ENCODE measurements at regions not wholly inside any gene's neighbourhood (a gene's known extent, or its start where the extent isn't known, plus 50 kb on each side); places are given as distances from the start of the nearest gene placed in this dataset.

DNA sequence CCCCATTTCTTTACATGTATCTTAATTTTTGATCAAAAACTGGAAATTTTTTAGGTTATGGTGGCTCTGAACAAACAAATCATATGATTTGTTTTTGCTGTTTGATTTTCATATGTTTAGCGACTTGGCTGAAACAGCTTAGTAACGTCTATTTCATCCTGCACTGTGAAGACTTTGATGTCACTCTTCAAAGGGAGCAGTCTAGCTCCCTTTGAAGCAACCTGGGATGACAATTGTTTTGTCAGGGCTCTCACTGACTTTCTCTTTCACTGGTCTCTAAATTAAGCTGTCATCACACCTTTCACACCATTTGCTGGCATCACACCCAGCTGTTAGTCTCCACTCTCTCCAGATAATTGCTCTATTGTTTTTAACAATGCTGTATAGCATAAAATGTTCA lies 896.9 kb downstream of the IGSF11 start (continued):
- TF ChIP-seq, protein P1, sequence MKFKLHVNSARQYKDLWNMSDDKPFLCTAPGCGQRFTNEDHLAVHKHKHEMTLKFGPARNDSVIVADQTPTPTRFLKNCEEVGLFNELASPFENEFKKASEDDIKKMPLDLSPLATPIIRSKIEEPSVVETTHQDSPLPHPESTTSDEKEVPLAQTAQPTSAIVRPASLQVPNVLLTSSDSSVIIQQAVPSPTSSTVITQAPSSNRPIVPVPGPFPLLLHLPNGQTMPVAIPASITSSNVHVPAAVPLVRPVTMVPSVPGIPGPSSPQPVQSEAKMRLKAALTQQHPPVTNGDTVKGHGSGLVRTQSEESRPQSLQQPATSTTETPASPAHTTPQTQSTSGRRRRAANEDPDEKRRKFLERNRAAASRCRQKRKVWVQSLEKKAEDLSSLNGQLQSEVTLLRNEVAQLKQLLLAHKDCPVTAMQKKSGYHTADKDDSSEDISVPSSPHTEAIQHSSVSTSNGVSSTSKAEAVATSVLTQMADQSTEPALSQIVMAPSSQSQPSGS (CRISPR knock-in tag; IDR thresholded peaks at IDR 0.05): no peak
- TF ChIP-seq ZKSCAN1 (IDR thresholded peaks at IDR 0.05; ENCODE audit: low read depth, low read length) (no peak), MEF2A (IDR thresholded peaks at IDR 0.05; ENCODE audit: control insufficient read depth, low read depth, low read length) (no peak), MAFF (IDR thresholded peaks at IDR 0.05; ENCODE audit: low read length) (no peak), NCOA4 (IDR thresholded peaks at IDR 0.05; ENCODE audit: partially characterized antibody) (no peak)
- TF ChIP-seq, protein P2, sequence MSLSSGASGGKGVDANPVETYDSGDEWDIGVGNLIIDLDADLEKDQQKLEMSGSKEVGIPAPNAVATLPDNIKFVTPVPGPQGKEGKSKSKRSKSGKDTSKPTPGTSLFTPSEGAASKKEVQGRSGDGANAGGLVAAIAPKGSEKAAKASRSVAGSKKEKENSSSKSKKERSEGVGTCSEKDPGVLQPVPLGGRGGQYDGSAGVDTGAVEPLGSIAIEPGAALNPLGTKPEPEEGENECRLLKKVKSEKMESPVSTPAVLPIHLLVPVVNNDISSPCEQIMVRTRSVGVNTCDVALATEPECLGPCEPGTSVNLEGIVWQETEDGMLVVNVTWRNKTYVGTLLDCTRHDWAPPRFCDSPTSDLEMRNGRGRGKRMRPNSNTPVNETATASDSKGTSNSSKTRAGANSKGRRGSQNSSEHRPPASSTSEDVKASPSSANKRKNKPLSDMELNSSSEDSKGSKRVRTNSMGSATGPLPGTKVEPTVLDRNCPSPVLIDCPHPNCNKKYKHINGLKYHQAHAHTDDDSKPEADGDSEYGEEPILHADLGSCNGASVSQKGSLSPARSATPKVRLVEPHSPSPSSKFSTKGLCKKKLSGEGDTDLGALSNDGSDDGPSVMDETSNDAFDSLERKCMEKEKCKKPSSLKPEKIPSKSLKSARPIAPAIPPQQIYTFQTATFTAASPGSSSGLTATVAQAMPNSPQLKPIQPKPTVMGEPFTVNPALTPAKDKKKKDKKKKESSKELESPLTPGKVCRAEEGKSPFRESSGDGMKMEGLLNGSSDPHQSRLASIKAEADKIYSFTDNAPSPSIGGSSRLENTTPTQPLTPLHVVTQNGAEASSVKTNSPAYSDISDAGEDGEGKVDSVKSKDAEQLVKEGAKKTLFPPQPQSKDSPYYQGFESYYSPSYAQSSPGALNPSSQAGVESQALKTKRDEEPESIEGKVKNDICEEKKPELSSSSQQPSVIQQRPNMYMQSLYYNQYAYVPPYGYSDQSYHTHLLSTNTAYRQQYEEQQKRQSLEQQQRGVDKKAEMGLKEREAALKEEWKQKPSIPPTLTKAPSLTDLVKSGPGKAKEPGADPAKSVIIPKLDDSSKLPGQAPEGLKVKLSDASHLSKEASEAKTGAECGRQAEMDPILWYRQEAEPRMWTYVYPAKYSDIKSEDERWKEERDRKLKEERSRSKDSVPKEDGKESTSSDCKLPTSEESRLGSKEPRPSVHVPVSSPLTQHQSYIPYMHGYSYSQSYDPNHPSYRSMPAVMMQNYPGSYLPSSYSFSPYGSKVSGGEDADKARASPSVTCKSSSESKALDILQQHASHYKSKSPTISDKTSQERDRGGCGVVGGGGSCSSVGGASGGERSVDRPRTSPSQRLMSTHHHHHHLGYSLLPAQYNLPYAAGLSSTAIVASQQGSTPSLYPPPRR (CRISPR knock-in tag; IDR thresholded peaks at IDR 0.05; ENCODE audit: borderline replicate concordance): no peak
- TF ChIP-seq, protein P3, sequence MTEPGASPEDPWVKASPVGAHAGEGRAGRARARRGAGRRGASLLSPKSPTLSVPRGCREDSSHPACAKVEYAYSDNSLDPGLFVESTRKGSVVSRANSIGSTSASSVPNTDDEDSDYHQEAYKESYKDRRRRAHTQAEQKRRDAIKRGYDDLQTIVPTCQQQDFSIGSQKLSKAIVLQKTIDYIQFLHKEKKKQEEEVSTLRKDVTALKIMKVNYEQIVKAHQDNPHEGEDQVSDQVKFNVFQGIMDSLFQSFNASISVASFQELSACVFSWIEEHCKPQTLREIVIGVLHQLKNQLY (CRISPR knock-in tag; conservative IDR thresholded peaks at IDR 0.05): no peak
- TF ChIP-seq, protein P4, sequence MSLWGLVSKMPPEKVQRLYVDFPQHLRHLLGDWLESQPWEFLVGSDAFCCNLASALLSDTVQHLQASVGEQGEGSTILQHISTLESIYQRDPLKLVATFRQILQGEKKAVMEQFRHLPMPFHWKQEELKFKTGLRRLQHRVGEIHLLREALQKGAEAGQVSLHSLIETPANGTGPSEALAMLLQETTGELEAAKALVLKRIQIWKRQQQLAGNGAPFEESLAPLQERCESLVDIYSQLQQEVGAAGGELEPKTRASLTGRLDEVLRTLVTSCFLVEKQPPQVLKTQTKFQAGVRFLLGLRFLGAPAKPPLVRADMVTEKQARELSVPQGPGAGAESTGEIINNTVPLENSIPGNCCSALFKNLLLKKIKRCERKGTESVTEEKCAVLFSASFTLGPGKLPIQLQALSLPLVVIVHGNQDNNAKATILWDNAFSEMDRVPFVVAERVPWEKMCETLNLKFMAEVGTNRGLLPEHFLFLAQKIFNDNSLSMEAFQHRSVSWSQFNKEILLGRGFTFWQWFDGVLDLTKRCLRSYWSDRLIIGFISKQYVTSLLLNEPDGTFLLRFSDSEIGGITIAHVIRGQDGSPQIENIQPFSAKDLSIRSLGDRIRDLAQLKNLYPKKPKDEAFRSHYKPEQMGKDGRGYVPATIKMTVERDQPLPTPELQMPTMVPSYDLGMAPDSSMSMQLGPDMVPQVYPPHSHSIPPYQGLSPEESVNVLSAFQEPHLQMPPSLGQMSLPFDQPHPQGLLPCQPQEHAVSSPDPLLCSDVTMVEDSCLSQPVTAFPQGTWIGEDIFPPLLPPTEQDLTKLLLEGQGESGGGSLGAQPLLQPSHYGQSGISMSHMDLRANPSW (CRISPR knock-in tag; IDR thresholded peaks at IDR 0.05): no peak

Data from K562 (cell line).